Ovary (tissue), 7 donors: ENCODE measurements at regions not wholly inside any gene's neighbourhood (a gene's known extent, or its start where the extent isn't known, plus 50 kb on each side); places are given as distances from the start of the nearest gene placed in this dataset.

ENCODE experiments used
- DNase-seq, 5 donors: peaks; one replicate each; pipeline ENCODE4 v3.0.0-alpha.2; 2019 to 2020
- H3K27ac ChIP-seq, 2 donors: fragments of 200-600 bp; one replicate each; pipeline versions ENCODE4 v1.5.1 to v1.8.0; 2019 to 2022
- H3K27me3 ChIP-seq: fragments of 200-600 bp; one replicate; pipeline ENCODE4 v1.8.0; 2022
- H3K36me3 ChIP-seq: fragments of 200-600 bp; sonication (generic); one replicate; pipeline ENCODE4 v1.5.1; 2019
- H3K4me1 ChIP-seq: one replicate; pipeline ENCODE4 v1.8.1; 2013; ENCODE audit warnings: mild to moderate bottlenecking, moderate library complexity; ENCODE audit not compliant: insufficient read depth
- H3K4me3 ChIP-seq: fragments of 200-600 bp; sonication (generic); one replicate; pipeline ENCODE4 v1.5.1; 2017
- H3K9me3 ChIP-seq, 2 donors: fragments of 200-600 bp in 1 of 2; sonication (generic) in 1 of 2; one replicate each; pipeline versions ENCODE4 v1.5.1 to v1.8.1; 2013 to 2019; ENCODE audit warnings: mild to moderate bottlenecking in 1 of 2, moderate library complexity in 1 of 2
- CTCF ChIP-seq, 3 donors: fragments of 450-650 bp in 2 of 3; fragments of 200-600 bp in 1 of 3; IDR thresholded peaks; one replicate each; pipeline versions ENCODE4 v1.5.1 to v1.8.0; 2016 to 2022; ENCODE audit warnings: antibody characterized with exemption in 3 of 3, mild to moderate bottlenecking in 1 of 3
- EP300 ChIP-seq: sonication (generic); formaldehyde crosslinking; IDR thresholded peaks from one replicate; pipeline ENCODE4 v1.6.1; 2017; ENCODE audit warnings: antibody characterized with exemption
- POLR2A ChIP-seq: fragments of 450-650 bp; IDR thresholded peaks from one replicate; pipeline ENCODE4 v1.6.1; 2017; ENCODE audit warnings: antibody characterized with exemption, mild to moderate bottlenecking, moderate library complexity
- WGBS, 3 donors: extraction: QIAGEN DNeasy Blood & Tissue Kit in 1 of 3; methylation state at CpG; one replicate each; pipeline versions ENCODE4 v1.1.5 to v1.1.7; 2013 to 2017; 5-methylcytosine and 5-hydroxymethylcytosine counted together
- intact Hi-C, 4 donors: fragments of 100-400 bp; cut with DNase I; formaldehyde crosslinking; loops; one replicate each; pipeline versions ENCODE4 v1.11.0 to v1.15.1; 2022 to 2023
- donor health status: DM: no; HTN: no; CAD: no; lungs with moderate emphysema.
- donor health status: DM: no; HTN: no; CAD: no.
- donor health status: Bipolar disorder and iron deficiency.
- donor health status: DM: no; HTN: no; CAD: no.
- donor health status: DM: yes; HTN: yes; CAD: no.

GRCh38 chr5:133744960-133745308 is 132.6 kb upstream of the FSTL4 start:
- intact Hi-C loops, result no loop called here
- WGBS, 3 donors, result 56 to 69% (median 68%) methylated on average over 3 of the region's 3 CpGs

GRCh38 chr5:133744051-133744959 is 132.0 kb upstream of the FSTL4 start:
- H3K27ac ChIP-seq, result no peak overlapping the region
- no peaks in the 10 kb centered on the region for H3K27me3 ChIP-seq
- H3K4me1 ChIP-seq, result no peaks in the 10 kb centered on the region
- TF ChIP-seq EP300, result no peak
- no peak for TF ChIP-seq CTCF (IDR thresholded peaks at IDR 0.05)
- no peak for TF ChIP-seq POLR2A
- DNase-seq, result no peak
- intact Hi-C loops, result no loop called here
- no peak overlapping the region for H3K4me3 ChIP-seq
- WGBS, 3 donors, result 68 to 72% (median 72%) methylated on average over 14 of the region's 14 CpGs
- H3K9me3 ChIP-seq, result no peaks in the 10 kb centered on the region
- no peaks in the 10 kb centered on the region for H3K36me3 ChIP-seq

More at GRCh38 chr5:133744960-133745308, 132.6 kb upstream of the FSTL4 start:
- Histone ChIP-seq H3K4me1 (no peaks in the 10 kb centered on the region), H3K9me3 (no peaks in the 10 kb centered on the region), H3K36me3 (no peaks in the 10 kb centered on the region), H3K27me3 (no peaks in the 10 kb centered on the region), H3K4me3 (no peak overlapping the region), H3K27ac (no peak overlapping the region)
- TF ChIP-seq EP300 (no peak), POLR2A (no peak), CTCF (IDR thresholded peaks at IDR 0.05) (no peak)
- DNase-seq, result no peak

GRCh38 chr5:133742431-133742988 is 130.2 kb upstream of the FSTL4 start:
- no peak for DNase-seq
- Histone ChIP-seq H3K9me3 (no peaks in the 10 kb centered on the region), H3K4me1 (no peaks in the 10 kb centered on the region), H3K36me3 (no peaks in the 10 kb centered on the region), H3K27me3 (no peaks in the 10 kb centered on the region), H3K4me3 (no peak overlapping the region), H3K27ac (no peak overlapping the region)
- 75 to 82% (median 77%) methylated on average over 12 of the region's 12 CpGs for WGBS, 3 donors
- intact Hi-C loops, result no loop called here
- TF ChIP-seq EP300 (no peak), CTCF (IDR thresholded peaks at IDR 0.05) (no peak), POLR2A (no peak)

GRCh38 chr5:133741818-133742355 is 129.5 kb upstream of the FSTL4 start:
- H3K4me3 ChIP-seq, result no peak overlapping the region
- no peaks in the 10 kb centered on the region for H3K36me3 ChIP-seq
- no peak for DNase-seq
- H3K9me3 ChIP-seq, result no peaks in the 10 kb centered on the region
- H3K27me3 ChIP-seq, result no peaks in the 10 kb centered on the region
- no peaks in the 10 kb centered on the region for H3K4me1 ChIP-seq
- intact Hi-C loops, result no loop called here
- no peak overlapping the region for H3K27ac ChIP-seq
- WGBS, 3 donors, result 66 to 86% (median 75%) methylated on average over 4 of the region's 4 CpGs
- no peak for TF ChIP-seq CTCF (IDR thresholded peaks at IDR 0.05)
- TF ChIP-seq POLR2A, result no peak
